SK-N-SH (cell line): ENCODE measurements at regions not wholly inside any gene's neighbourhood (a gene's known extent, or its start where the extent isn't known, plus 50 kb on each side); places are given as distances from the start of the nearest gene placed in this dataset.

ENCODE experiments used
- CTCF ChIA-PET: fragments of 300-600, 350-600 bp; formaldehyde crosslinking; extraction: SDS; loops from one replicate; lab custom pipeline; 2021; lab: Yijun Ruan, JAX
- POLR2A ChIA-PET: fragments of 350-600 bp; sonication (Branson Sonifier 250); formaldehyde crosslinking; extraction: SDS; loops from one replicate; lab custom pipeline; 2020; ENCODE audit warnings: antibody characterized with exemption, inconsistent platforms; lab: Yijun Ruan, JAX
- DNase-seq: peaks from one replicate; pipeline ENCODE4 v3.0.0; 2012
- H2AFZ ChIP-seq: fragments of 200-600 bp; sonication (generic); 2 replicates; pipeline ENCODE4 v1.8.1; 2016; ENCODE audit warnings: antibody characterized with exemption, mild to moderate bottlenecking, low read depth
- H3F3A ChIP-seq: fragments of 200-600 bp; sonication (generic); replicated peaks from 2 replicates; pipeline ENCODE3; 2016; ENCODE audit warnings: antibody characterized with exemption, mild to moderate bottlenecking; ENCODE audit not compliant: insufficient read depth
- H3K27ac ChIP-seq, 2 experiments: fragments of 200-500 bp in 1 of 2; fragments of 200-600 bp in 1 of 2; sonication (Bioruptor generic) in 1 of 2; sonication (generic), shearing (Covaris generic) in 1 of 2; 2 replicates each; pipeline versions ENCODE4 v1.5.1 to v1.6.1; 2014 to 2016; ENCODE audit warnings: low read depth in 2 of 2, inconsistent platforms in 1 of 2, low read length in 1 of 2, mild to moderate bottlenecking in 1 of 2, mixed read lengths in 1 of 2
- H3K27me3 ChIP-seq: fragments of 200-600 bp; sonication (generic), shearing (Covaris generic); 2 replicates; pipeline ENCODE4 v1.6.1; 2016; ENCODE audit warnings: mixed run types; ENCODE audit not compliant: insufficient read depth
- H3K36me3 ChIP-seq, 2 experiments: fragments of 200-500 bp in 1 of 2; fragments of 200-600 bp in 1 of 2; sonication (Bioruptor generic) in 1 of 2; sonication (generic) in 1 of 2; replicated peaks in 1 of 2; 2 replicates each; pipeline versions ENCODE3 to v1.5.1; 2014 to 2016; ENCODE audit warnings: low read length in 1 of 2, mild to moderate bottlenecking in 1 of 2; ENCODE audit not compliant: insufficient read depth in 2 of 2, control insufficient read depth in 1 of 2
- H3K4me1 ChIP-seq, 2 experiments: fragments of 200-500 bp in 1 of 2; fragments of 200-600 bp in 1 of 2; sonication (Bioruptor generic) in 1 of 2; sonication (generic), shearing (Covaris generic) in 1 of 2; 2 replicates each; pipeline versions ENCODE4 v1.5.1 to v1.6.1; 2014 to 2016; ENCODE audit warnings: low read depth in 1 of 2, low read length in 1 of 2, mixed run types in 1 of 2; ENCODE audit not compliant: insufficient read depth in 2 of 2, control insufficient read depth in 1 of 2
- H3K4me2 ChIP-seq: fragments of 200-600 bp; sonication (generic), shearing (Covaris generic); 2 replicates; pipeline ENCODE4 v1.6.1; 2017; ENCODE audit warnings: mixed run types
- H3K4me3 ChIP-seq, 2 experiments: fragments of 200-500 bp in 1 of 2; fragments of 200-600 bp in 1 of 2; sonication (Bioruptor generic) in 1 of 2; sonication (generic), shearing (Covaris generic) in 1 of 2; 2 replicates each; pipeline versions ENCODE4 v1.5.1 to v1.8.1; 2014 to 2016; ENCODE audit warnings: low read depth in 2 of 2, inconsistent platforms in 1 of 2, low read length in 1 of 2, mild to moderate bottlenecking in 1 of 2, mixed read lengths in 1 of 2, moderate library complexity in 1 of 2
- H3K79me2 ChIP-seq: fragments of 200-600 bp; sonication (generic); 2 replicates; pipeline ENCODE4 v1.8.1; 2017; ENCODE audit warnings: mild to moderate bottlenecking; ENCODE audit not compliant: insufficient read depth
- H3K9ac ChIP-seq: fragments of 200-600 bp; sonication (generic); 2 replicates; pipeline ENCODE4 v1.6.1; 2017; ENCODE audit warnings: mixed run types
- H3K9me2 ChIP-seq: fragments of 200-600 bp; sonication (generic); 2 replicates; pipeline ENCODE4 v1.6.1; 2017; ENCODE audit warnings: mixed run types
- H3K9me3 ChIP-seq: fragments of 200-600 bp; sonication (generic); 2 replicates; pipeline ENCODE4 v1.6.1; 2017; ENCODE audit warnings: mixed run types, mild to moderate bottlenecking, moderate library complexity
- H4K20me1 ChIP-seq: fragments of 200-600 bp; sonication (generic); 2 replicates; pipeline ENCODE4 v1.6.1; 2017; ENCODE audit warnings: mild to moderate bottlenecking, mixed run types; ENCODE audit not compliant: insufficient read depth
- ELF1 ChIP-seq: IDR thresholded peaks from 2 replicates; pipeline ENCODE4 v1.4.0; 2012
- FOSL2 ChIP-seq: IDR thresholded peaks from 2 replicates; pipeline ENCODE4 v1.4.0; 2012; ENCODE audit warnings: low read depth, mild to moderate bottlenecking, moderate library complexity, borderline replicate concordance
- FOXJ3 ChIP-seq: sonication (generic); formaldehyde crosslinking; IDR thresholded peaks from 2 replicates; pipeline ENCODE4 v1.5.1; 2020; ENCODE audit warnings: mild to moderate bottlenecking, missing genetic modification reagents
- FOXM1 ChIP-seq: IDR thresholded peaks from 2 replicates; pipeline ENCODE4 v1.4.0; 2012; ENCODE audit warnings: low read depth, mild to moderate bottlenecking
- GABPA ChIP-seq: IDR thresholded peaks from 2 replicates; pipeline ENCODE4 v1.4.0; 2012; ENCODE audit warnings: low read depth, mild to moderate bottlenecking
- GATA2 ChIP-seq: sonication (generic); formaldehyde crosslinking; IDR thresholded peaks from 2 replicates; pipeline ENCODE4 v1.5.0; 2020; ENCODE audit warnings: mild to moderate bottlenecking, missing genetic modification reagents
- NRF1 ChIP-seq: IDR thresholded peaks from 2 replicates; pipeline ENCODE4 v1.6.1; 2012; ENCODE audit warnings: low read depth, mild to moderate bottlenecking, low read length
- RFX5 ChIP-seq: IDR thresholded peaks from 2 replicates; pipeline ENCODE4 v1.6.1; 2012; ENCODE audit warnings: mild to moderate bottlenecking, improper control_type of control experiment, low read length
- RXRA ChIP-seq: IDR thresholded peaks from 2 replicates; pipeline ENCODE4 v1.4.0; 2012; ENCODE audit warnings: low read depth, mild to moderate bottlenecking, borderline replicate concordance
- SMC3 ChIP-seq: IDR thresholded peaks from 2 replicates; pipeline ENCODE4 v1.6.1; 2012; ENCODE audit warnings: low read depth, low read length, improper control_type of control experiment
- TCF12 ChIP-seq: IDR thresholded peaks from 2 replicates; pipeline ENCODE4 v1.4.0; 2012
- TEAD4 ChIP-seq: IDR thresholded peaks from 2 replicates; pipeline ENCODE4 v1.4.0; 2012; ENCODE audit warnings: mild to moderate bottlenecking, borderline replicate concordance; ENCODE audit not compliant: insufficient read depth
- WGBS: methylation state at CpG from one replicate; pipeline ENCODE4 v1.1.6; 2017; ENCODE audit warnings: low lambda C conversion rate; 5-methylcytosine and 5-hydroxymethylcytosine counted together
- TF ChIP-seq, protein P1 (sequence below): IDR thresholded peaks from 2 replicates; pipeline ENCODE4; 2012
- TF ChIP-seq, protein P2 (sequence below): fragments of 150-350 bp; IDR thresholded peaks from 2 replicates; pipeline ENCODE4 v1.6.1; 2016; ENCODE audit warnings: mild to moderate bottlenecking, low read depth, low read length
- TF ChIP-seq, protein P3 (sequence below): fragments of 200-600 bp; sonication (generic); IDR thresholded peaks from 2 replicates; pipeline ENCODE4 v1.6.1; 2017; ENCODE audit warnings: antibody characterized with exemption, mild to moderate bottlenecking, moderate library complexity
- TF ChIP-seq, protein P4 (sequence below): IDR thresholded peaks from 2 replicates; pipeline ENCODE4 v1.4.0; 2012; ENCODE audit warnings: low read depth, borderline replicate concordance
- TF ChIP-seq, protein P5 (sequence below): fragments of 150-350 bp; IDR thresholded peaks from 2 replicates; pipeline ENCODE4 v1.6.1; 2017; ENCODE audit warnings: antibody characterized with exemption, low read length, low read depth, borderline replicate concordance

DNA sequence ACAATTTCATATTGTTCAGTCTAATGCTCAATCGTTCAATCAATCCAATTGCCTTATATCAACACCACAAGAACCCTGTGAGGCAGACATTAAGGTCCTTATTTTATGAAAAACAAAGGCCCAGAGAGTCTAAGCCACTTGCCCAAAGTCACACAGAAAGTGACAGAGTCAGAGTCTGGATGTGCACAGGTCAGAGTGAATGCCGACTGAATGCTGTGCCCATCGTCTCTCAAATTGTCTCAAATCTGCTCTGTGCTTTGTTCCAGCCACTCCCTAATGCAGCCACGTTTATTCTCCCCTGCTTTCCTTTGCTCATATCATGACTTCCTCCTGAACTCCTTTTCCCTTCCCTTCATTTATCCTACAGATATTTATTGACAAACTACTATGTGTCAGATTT is 558.3 kb downstream of the MATN1 start:
- H3K4me1 ChIP-seq = no peaks in the 10 kb centered on the region
- H4K20me1 ChIP-seq = no peaks in the 10 kb centered on the region
- CTCF ChIA-PET = no interaction called here

DNA sequence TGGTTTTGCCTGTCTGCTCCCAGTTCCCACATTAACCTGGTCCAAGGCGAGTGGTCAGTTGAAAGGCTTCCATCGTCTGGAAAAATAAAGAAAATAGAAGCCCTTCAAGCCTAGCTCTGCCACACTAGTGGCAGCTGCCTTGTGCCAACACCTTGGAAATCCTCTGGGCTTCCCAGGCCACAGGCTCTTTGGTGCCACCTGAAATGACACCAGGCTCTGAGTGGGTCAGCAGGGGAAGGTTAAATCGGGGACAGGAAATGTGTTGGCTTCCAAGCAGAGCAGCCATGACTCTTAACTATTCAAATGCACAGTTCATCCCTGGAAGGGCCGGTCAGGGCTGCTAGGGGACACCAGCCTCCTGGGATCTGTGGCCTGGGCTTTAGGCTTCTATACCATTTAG is 558.7 kb downstream of the MATN1 start:
- no peak overlapping the region for H3K27ac ChIP-seq
- no peak overlapping the region for H3K4me3 ChIP-seq
- H3K27me3 ChIP-seq = no peaks in the 10 kb centered on the region
- H2AFZ ChIP-seq = no peak overlapping the region
- DNase-seq = no peak
- TF ChIP-seq GABPA (no peak), SMC3 (no peak), FOSL2 (no peak), TCF12 (no peak), RXRA (no peak), TEAD4 (no peak), FOXM1 (no peak), NRF1 (no peak)
- TF ChIP-seq, protein P1, sequence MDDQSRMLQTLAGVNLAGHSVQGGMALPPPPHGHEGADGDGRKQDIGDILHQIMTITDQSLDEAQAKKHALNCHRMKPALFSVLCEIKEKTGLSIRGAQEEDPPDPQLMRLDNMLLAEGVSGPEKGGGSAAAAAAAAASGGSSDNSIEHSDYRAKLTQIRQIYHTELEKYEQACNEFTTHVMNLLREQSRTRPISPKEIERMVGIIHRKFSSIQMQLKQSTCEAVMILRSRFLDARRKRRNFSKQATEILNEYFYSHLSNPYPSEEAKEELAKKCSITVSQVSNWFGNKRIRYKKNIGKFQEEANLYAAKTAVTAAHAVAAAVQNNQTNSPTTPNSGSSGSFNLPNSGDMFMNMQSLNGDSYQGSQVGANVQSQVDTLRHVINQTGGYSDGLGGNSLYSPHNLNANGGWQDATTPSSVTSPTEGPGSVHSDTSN = no peak
- TF ChIP-seq, protein P2, sequence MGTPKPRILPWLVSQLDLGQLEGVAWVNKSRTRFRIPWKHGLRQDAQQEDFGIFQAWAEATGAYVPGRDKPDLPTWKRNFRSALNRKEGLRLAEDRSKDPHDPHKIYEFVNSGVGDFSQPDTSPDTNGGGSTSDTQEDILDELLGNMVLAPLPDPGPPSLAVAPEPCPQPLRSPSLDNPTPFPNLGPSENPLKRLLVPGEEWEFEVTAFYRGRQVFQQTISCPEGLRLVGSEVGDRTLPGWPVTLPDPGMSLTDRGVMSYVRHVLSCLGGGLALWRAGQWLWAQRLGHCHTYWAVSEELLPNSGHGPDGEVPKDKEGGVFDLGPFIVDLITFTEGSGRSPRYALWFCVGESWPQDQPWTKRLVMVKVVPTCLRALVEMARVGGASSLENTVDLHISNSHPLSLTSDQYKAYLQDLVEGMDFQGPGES = no peak
- TF ChIP-seq, protein P3, sequence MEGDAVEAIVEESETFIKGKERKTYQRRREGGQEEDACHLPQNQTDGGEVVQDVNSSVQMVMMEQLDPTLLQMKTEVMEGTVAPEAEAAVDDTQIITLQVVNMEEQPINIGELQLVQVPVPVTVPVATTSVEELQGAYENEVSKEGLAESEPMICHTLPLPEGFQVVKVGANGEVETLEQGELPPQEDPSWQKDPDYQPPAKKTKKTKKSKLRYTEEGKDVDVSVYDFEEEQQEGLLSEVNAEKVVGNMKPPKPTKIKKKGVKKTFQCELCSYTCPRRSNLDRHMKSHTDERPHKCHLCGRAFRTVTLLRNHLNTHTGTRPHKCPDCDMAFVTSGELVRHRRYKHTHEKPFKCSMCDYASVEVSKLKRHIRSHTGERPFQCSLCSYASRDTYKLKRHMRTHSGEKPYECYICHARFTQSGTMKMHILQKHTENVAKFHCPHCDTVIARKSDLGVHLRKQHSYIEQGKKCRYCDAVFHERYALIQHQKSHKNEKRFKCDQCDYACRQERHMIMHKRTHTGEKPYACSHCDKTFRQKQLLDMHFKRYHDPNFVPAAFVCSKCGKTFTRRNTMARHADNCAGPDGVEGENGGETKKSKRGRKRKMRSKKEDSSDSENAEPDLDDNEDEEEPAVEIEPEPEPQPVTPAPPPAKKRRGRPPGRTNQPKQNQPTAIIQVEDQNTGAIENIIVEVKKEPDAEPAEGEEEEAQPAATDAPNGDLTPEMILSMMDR = no peak
- TF ChIP-seq, protein P4, sequence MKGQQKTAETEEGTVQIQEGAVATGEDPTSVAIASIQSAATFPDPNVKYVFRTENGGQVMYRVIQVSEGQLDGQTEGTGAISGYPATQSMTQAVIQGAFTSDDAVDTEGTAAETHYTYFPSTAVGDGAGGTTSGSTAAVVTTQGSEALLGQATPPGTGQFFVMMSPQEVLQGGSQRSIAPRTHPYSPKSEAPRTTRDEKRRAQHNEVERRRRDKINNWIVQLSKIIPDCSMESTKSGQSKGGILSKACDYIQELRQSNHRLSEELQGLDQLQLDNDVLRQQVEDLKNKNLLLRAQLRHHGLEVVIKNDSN = no peak
- TF ChIP-seq, protein P5, sequence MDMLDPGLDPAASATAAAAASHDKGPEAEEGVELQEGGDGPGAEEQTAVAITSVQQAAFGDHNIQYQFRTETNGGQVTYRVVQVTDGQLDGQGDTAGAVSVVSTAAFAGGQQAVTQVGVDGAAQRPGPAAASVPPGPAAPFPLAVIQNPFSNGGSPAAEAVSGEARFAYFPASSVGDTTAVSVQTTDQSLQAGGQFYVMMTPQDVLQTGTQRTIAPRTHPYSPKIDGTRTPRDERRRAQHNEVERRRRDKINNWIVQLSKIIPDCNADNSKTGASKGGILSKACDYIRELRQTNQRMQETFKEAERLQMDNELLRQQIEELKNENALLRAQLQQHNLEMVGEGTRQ = no peak
- no peaks in the 10 kb centered on the region; the same call in 1 of the 2 replicates for H3K9me3 ChIP-seq
- CTCF ChIA-PET = no interaction called here
- 42% methylated on average over 4 of the region's 4 CpGs for WGBS
- no peaks in the 10 kb centered on the region for H3F3A ChIP-seq
- no peaks in the 10 kb centered on the region for H3K79me2 ChIP-seq
- peaks cover 0 to 2% of the 10 kb centered on the region in 2 experiments for H3K36me3 ChIP-seq
- no peak overlapping the region for H3K9ac ChIP-seq
- H3K4me1 ChIP-seq = no peaks in the 10 kb centered on the region
- no peak overlapping the region for H3K4me2 ChIP-seq
- no peaks in the 10 kb centered on the region for H4K20me1 ChIP-seq
- POLR2A ChIA-PET = no interaction called here
- no peaks in the 10 kb centered on the region for H3K9me2 ChIP-seq

More for the DNA sequence above, 558.3 kb downstream of the MATN1 start:
- Histone ChIP-seq H3K9ac (no peak overlapping the region), H3K9me3 (no peaks in the 10 kb centered on the region; the same call in 1 of the 2 replicates), H3K4me3 (no peak overlapping the region), H3K27ac (no peak overlapping the region), H3K27me3 (no peaks in the 10 kb centered on the region), H3K36me3 (peaks cover 0 to 2% of the 10 kb centered on the region in 2 experiments), H3K9me2 (no peaks in the 10 kb centered on the region), H3F3A (no peaks in the 10 kb centered on the region), H3K4me2 (no peak overlapping the region), H2AFZ (no peak overlapping the region), H3K79me2 (no peaks in the 10 kb centered on the region)
- TF ChIP-seq, protein P1 = no peak
- TF ChIP-seq TCF12 = no peak
- no peak for TF ChIP-seq ELF1
- no peak for TF ChIP-seq FOXJ3 (CRISPR knock-in tag)
- no peak for TF ChIP-seq FOXM1
- no peak for TF ChIP-seq RFX5
- TF ChIP-seq GATA2 (CRISPR knock-in tag) = no peak
- TF ChIP-seq RXRA = no peak
- 26% methylated on average over 4 of the region's 4 CpGs for WGBS
- no peak for DNase-seq
- POLR2A ChIA-PET = no interaction called here
